SU-DHL-6 (cell line): ENCODE measurements at regions not wholly inside any gene's neighbourhood (a gene's known extent, or its start where the extent isn't known, plus 50 kb on each side); places are given as distances from the start of the nearest gene placed in this dataset.

Experiments
- CTCF ChIP-seq: fragments of 200-600 bp; sonication (generic); IDR thresholded peaks from one replicate; pipeline ENCODE4 v1.5.1; 2017; ENCODE audit warnings: antibody characterized with exemption, mild to moderate bottlenecking, low read length, moderate library complexity; ENCODE audit not compliant: insufficient read depth, poor library complexity, severe bottlenecking
- EZH2phosphoT487 ChIP-seq: fragments of 200-600 bp; sonication (generic), shearing (Covaris generic); conservative IDR thresholded peaks from 2 replicates; pipeline ENCODE4 v1.6.1; 2018; ENCODE audit warnings: mild to moderate bottlenecking, antibody characterized with exemption, low read length, moderate library complexity, mixed read lengths

- TF ChIP-seq CTCF (peak; percentile 31), EZH2phosphoT487 (no peak)
Observed at GRCh38 chr5:68884883-68885282, 208.9 kb upstream of the SLC30A5 start.
